ENCODE measurements at regions not wholly inside any gene's neighbourhood (a gene's known extent, or its start where the extent isn't known, plus 50 kb on each side); places are given as distances from the start of the nearest gene placed in this dataset.

DNA sequence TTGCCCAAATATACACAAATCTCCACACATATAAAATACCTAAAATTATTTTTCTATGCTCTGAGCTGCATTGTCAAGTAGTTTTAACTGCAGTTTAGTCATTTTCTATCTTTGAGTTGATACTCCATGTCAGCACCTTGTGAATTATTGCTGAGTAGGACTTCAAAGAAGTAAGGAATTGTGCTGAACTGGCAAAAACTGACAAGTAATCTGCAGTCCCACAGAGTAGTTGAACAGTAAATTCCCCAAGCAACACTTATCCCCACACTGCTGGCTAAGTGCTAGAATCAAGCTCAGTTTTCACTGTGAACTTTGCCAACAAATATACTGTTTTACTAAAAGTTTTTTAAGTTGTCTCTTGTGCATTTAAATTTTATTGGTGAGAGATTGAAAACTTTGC is 141.8 kb upstream of the ST6GAL2 start:
- Histone ChIP-seq H3K79me2 (ENCODE audit: insufficient read depth, low read length) (no peaks in the 10 kb centered on the region), H4K20me1 (ENCODE audit: control insufficient read depth, insufficient read depth, insufficient read length) (no peaks in the 10 kb centered on the region), H3K56ac (ENCODE audit: insufficient read length, low read depth, low read length) (no peak overlapping the region), H3K18ac (ENCODE audit: insufficient read length, low read depth, low read length) (no peak overlapping the region), H3K23me2 (ENCODE audit: insufficient read length, low read depth, low read length, poor library complexity, severe bottlenecking) (no peaks in the 10 kb centered on the region), H3K9ac (ENCODE audit: extremely low read depth, insufficient read length, low read length) (no peak overlapping the region), H2AK5ac (ENCODE audit: insufficient read length, low read length) (no peak overlapping the region), H2BK120ac (ENCODE audit: low read depth, low read length, poor library complexity, severe bottlenecking) (no peak overlapping the region), H3T11ph (ENCODE audit: low read length) (no peak overlapping the region), H3K27ac (ENCODE audit: insufficient read length, low read depth, low read length) (no peak overlapping the region), H3K4ac (ENCODE audit: low read depth, low read length) (no peak overlapping the region), H3K14ac (ENCODE audit: insufficient read depth, low read length) (no peak overlapping the region), H3K23ac (ENCODE audit: insufficient read length, low read depth, low read length) (no peak overlapping the region), H3K27me3 (ENCODE audit: insufficient read depth, low read length) (no peaks in the 10 kb centered on the region), H3K4me2 (ENCODE audit: insufficient read depth, insufficient read length, low read length) (no peak overlapping the region), H2BK20ac (ENCODE audit: low read depth, low read length, poor library complexity, severe bottlenecking) (no peak overlapping the region), H3K9me3 (ENCODE audit: control insufficient read depth, low read depth, low read length) (no peaks in the 10 kb centered on the region), H4K91ac (ENCODE audit: insufficient read length, low read depth, low read length) (no peak overlapping the region), H3K4me1 (ENCODE audit: insufficient read depth, low read length) (no peaks in the 10 kb centered on the region; the same call in 1 of the 2 replicates), H2AFZ (ENCODE audit: low read length) (no peak overlapping the region), H4K5ac (ENCODE audit: insufficient read length, low read depth, low read length) (no peak overlapping the region), H2BK5ac (ENCODE audit: insufficient read length, low read length) (no peak overlapping the region), H2BK12ac (ENCODE audit: insufficient read length, low read depth, low read length) (no peak overlapping the region), H2BK15ac (ENCODE audit: low read depth, low read length) (no peak overlapping the region), H3K79me1 (ENCODE audit: insufficient read depth, low read depth, low read length, poor library complexity, severe bottlenecking) (no peaks in the 10 kb centered on the region), H4K8ac (replicated peaks; ENCODE audit: insufficient read length, low read depth, low read length) (no peak overlapping the region)
- Mint-ChIP-seq H3K27me3 (ENCODE audit: low read depth) (no peaks in the 10 kb centered on the region), H3K4me1 (peaks cover 0 to 7% of the 10 kb centered on the region in 2 experiments; a peak in 3 of 4 replicates), H3K9me3 (peaks cover 5 to 8% of the 10 kb centered on the region in 2 experiments; a peak in 4 of 5 replicates), H3K36me3 (ENCODE audit: insufficient read depth in 1 of 3, low read depth in 3 of 3) (peaks cover 0 to 6% (median 6%) of the 10 kb centered on the region in 3 experiments; a peak in 5 of 7 replicates), H3K4me3 (no peak overlapping the region), H3K27ac (no peak overlapping the region)
- no peak for DNase-seq
- TF ChIP-seq, protein P1, sequence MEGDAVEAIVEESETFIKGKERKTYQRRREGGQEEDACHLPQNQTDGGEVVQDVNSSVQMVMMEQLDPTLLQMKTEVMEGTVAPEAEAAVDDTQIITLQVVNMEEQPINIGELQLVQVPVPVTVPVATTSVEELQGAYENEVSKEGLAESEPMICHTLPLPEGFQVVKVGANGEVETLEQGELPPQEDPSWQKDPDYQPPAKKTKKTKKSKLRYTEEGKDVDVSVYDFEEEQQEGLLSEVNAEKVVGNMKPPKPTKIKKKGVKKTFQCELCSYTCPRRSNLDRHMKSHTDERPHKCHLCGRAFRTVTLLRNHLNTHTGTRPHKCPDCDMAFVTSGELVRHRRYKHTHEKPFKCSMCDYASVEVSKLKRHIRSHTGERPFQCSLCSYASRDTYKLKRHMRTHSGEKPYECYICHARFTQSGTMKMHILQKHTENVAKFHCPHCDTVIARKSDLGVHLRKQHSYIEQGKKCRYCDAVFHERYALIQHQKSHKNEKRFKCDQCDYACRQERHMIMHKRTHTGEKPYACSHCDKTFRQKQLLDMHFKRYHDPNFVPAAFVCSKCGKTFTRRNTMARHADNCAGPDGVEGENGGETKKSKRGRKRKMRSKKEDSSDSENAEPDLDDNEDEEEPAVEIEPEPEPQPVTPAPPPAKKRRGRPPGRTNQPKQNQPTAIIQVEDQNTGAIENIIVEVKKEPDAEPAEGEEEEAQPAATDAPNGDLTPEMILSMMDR (conservative IDR thresholded peaks at IDR 0.05) = no peak

All from H9 (cell line).